ENCODE measurements at regions not wholly inside any gene's neighbourhood (a gene's known extent, or its start where the extent isn't known, plus 50 kb on each side); places are given as distances from the start of the nearest gene placed in this dataset.
"Not testable (repeated sequence)": the region's sequence is repeated elsewhere in the genome, so short reads cannot be mapped to it uniquely, and the experiment has no call there.

GRCh38 chr18:60248336-60249330 is 123.9 kb downstream of the MC4R start:
- DNase-seq (ENCODE audit: extremely low spot score, unreplicated experiment) = no peak

GRCh38 chr18:60247103-60247502 is 125.5 kb downstream of the MC4R start:
- no peaks in the 10 kb centered on the region for H3K4me1 Mint-ChIP-seq (ENCODE audit: unreplicated experiment)
- TF ChIP-seq CTCF (IDR thresholded peaks at IDR 0.05) = no peak
- H3K9me3 Mint-ChIP-seq (ENCODE audit: unreplicated experiment) = no peaks in the 10 kb centered on the region
- DNase-seq (ENCODE audit: extremely low spot score, unreplicated experiment) = no peak
- no peaks in the 10 kb centered on the region for H3K36me3 Mint-ChIP-seq (ENCODE audit: unreplicated experiment)
- no peak overlapping the region for H3K4me3 Mint-ChIP-seq (ENCODE audit: unreplicated experiment)
- peaks cover 36% of the 10 kb centered on the region for H3K27me3 Mint-ChIP-seq (ENCODE audit: unreplicated experiment)
- H3K27ac Mint-ChIP-seq (ENCODE audit: unreplicated experiment) = no peak overlapping the region

More at GRCh38 chr18:60248336-60249330, 123.9 kb downstream of the MC4R start:
- no peak for TF ChIP-seq CTCF (IDR thresholded peaks at IDR 0.05)
- Mint-ChIP-seq H3K36me3 (ENCODE audit: unreplicated experiment) (no peaks in the 10 kb centered on the region), H3K27ac (ENCODE audit: unreplicated experiment) (no peak overlapping the region), H3K4me3 (ENCODE audit: unreplicated experiment) (no peak overlapping the region), H3K27me3 (ENCODE audit: unreplicated experiment) (peaks cover 25% of the 10 kb centered on the region), H3K4me1 (ENCODE audit: unreplicated experiment) (no peaks in the 10 kb centered on the region), H3K9me3 (ENCODE audit: unreplicated experiment) (no peaks in the 10 kb centered on the region)

- Mint-ChIP-seq H3K27ac (ENCODE audit: unreplicated experiment) (no peak overlapping the region), H3K9me3 (ENCODE audit: unreplicated experiment) (no peaks in the 10 kb centered on the region), H3K4me3 (ENCODE audit: unreplicated experiment) (no peak overlapping the region), H3K4me1 (ENCODE audit: unreplicated experiment) (no peaks in the 10 kb centered on the region), H3K36me3 (ENCODE audit: unreplicated experiment) (no peaks in the 10 kb centered on the region), H3K27me3 (ENCODE audit: unreplicated experiment) (peaks cover 35% of the 10 kb centered on the region)
- DNase-seq (ENCODE audit: extremely low spot score, unreplicated experiment) = no peak
- no peak for TF ChIP-seq CTCF (IDR thresholded peaks at IDR 0.05)
Measured at GRCh38 chr18:60246606-60247005, 126.0 kb downstream of the MC4R start.

- no peak for TF ChIP-seq CTCF (IDR thresholded peaks at IDR 0.05)
- peaks cover 5% of the 10 kb centered on the region for H3K9me3 Mint-ChIP-seq (ENCODE audit: unreplicated experiment)
- DNase-seq (ENCODE audit: extremely low spot score, unreplicated experiment) = no peak
- no peaks in the 10 kb centered on the region for H3K36me3 Mint-ChIP-seq (ENCODE audit: unreplicated experiment)
- H3K27me3 Mint-ChIP-seq (ENCODE audit: unreplicated experiment) = peaks cover 37% of the 10 kb centered on the region
- H3K4me3 Mint-ChIP-seq (ENCODE audit: unreplicated experiment) = no peak overlapping the region
- no peak overlapping the region for H3K27ac Mint-ChIP-seq (ENCODE audit: unreplicated experiment)
- no peaks in the 10 kb centered on the region for H3K4me1 Mint-ChIP-seq (ENCODE audit: unreplicated experiment)
Measured at GRCh38 chr18:60245096-60245495, 127.5 kb downstream of the MC4R start.

- not testable (repeated sequence) for H3K4me3 Mint-ChIP-seq (ENCODE audit: unreplicated experiment); H3K27ac Mint-ChIP-seq (ENCODE audit: unreplicated experiment); DNase-seq (ENCODE audit: extremely low spot score, unreplicated experiment); H3K9me3 Mint-ChIP-seq (ENCODE audit: unreplicated experiment); H3K4me1 Mint-ChIP-seq (ENCODE audit: unreplicated experiment); H3K36me3 Mint-ChIP-seq (ENCODE audit: unreplicated experiment)
- peaks cover 24% of the 10 kb centered on the region for H3K27me3 Mint-ChIP-seq (ENCODE audit: unreplicated experiment)
Measured at GRCh38 chr18:60239024-60239710, 133.4 kb downstream of the MC4R start.
